IMR-90 (cell line): ENCODE measurements at regions not wholly inside any gene's neighbourhood (a gene's known extent, or its start where the extent isn't known, plus 50 kb on each side); places are given as distances from the start of the nearest gene placed in this dataset.

Source experiments
- ATAC-seq: fragments of 200-7000 bp; cut with Tn5 transposase; 2 replicates; pipeline ENCODE4 v1.9.1; 2020; ENCODE audit warnings: low read depth, mild to moderate bottlenecking, moderate library complexity
- BruUV-seq: library from RNA; stranded (reverse); fragments of 400-500 nt; replicated peaks from 2 replicates; lab custom pipeline; 2021; lab: Mats Ljungman, UMichigan
- CTCF ChIA-PET: fragments of 300-600 bp; formaldehyde crosslinking; extraction: SDS; loops from one replicate; lab custom pipeline; 2021; ENCODE audit warnings: antibody characterized with exemption; lab: Yijun Ruan, JAX
- POLR2A ChIA-PET: fragments of 300-600 bp; sonication (Branson Sonifier 250); formaldehyde crosslinking; loops from one replicate; lab custom pipeline; 2022; ENCODE audit warnings: antibody characterized with exemption; ENCODE audit not compliant: unreplicated experiment; lab: Charles Lee
- DNase-seq: peaks from one replicate; pipeline ENCODE4 v3.0.0; 2013
- H2AFZ ChIP-seq: replicated peaks from 2 replicates; pipeline ENCODE3; 2013; ENCODE audit warnings: low read length, mild to moderate bottlenecking; ENCODE audit not compliant: poor library complexity
- H2AK5ac ChIP-seq: 2 replicates; pipeline ENCODE4 v1.6.1; 2013; ENCODE audit warnings: low read depth, low read length, inconsistent platforms
- H2AK9ac ChIP-seq: replicated peaks from 2 replicates; pipeline ENCODE3; 2013; ENCODE audit warnings: mild to moderate bottlenecking, low read depth, low read length, moderate library complexity; ENCODE audit not compliant: poor library complexity
- H2BK120ac ChIP-seq: 2 replicates; pipeline ENCODE4 v1.6.1; 2013; ENCODE audit warnings: low read depth, low read length, inconsistent platforms
- H2BK15ac ChIP-seq: 3 replicates; pipeline ENCODE4 v1.6.1; 2013; ENCODE audit warnings: low read depth, low read length, inconsistent platforms
- H2BK20ac ChIP-seq: 2 replicates; pipeline ENCODE4 v1.6.1; 2013; ENCODE audit warnings: low read depth, mild to moderate bottlenecking, inconsistent platforms, low read length, moderate library complexity
- H2BK5ac ChIP-seq: 2 replicates; pipeline ENCODE4 v1.6.1; 2013; ENCODE audit warnings: mild to moderate bottlenecking, low read depth, low read length, inconsistent platforms; ENCODE audit not compliant: poor library complexity, severe bottlenecking
- H3K14ac ChIP-seq: replicated peaks from 2 replicates; pipeline ENCODE4 v1.6.1; 2013; ENCODE audit warnings: low read depth, low read length, inconsistent platforms
- H3K18ac ChIP-seq: 2 replicates; pipeline ENCODE4 v1.6.1; 2013; ENCODE audit warnings: low read depth, low read length, control low read depth
- H3K23ac ChIP-seq: 2 replicates; pipeline ENCODE4 v1.6.1; 2013; ENCODE audit warnings: low read depth, low read length, inconsistent platforms
- H3K27ac ChIP-seq: 2 replicates; pipeline ENCODE4 v1.5.1; 2013; ENCODE audit warnings: mild to moderate bottlenecking, control low read depth, low read length; ENCODE audit not compliant: insufficient read depth
- H3K27me3 ChIP-seq: 2 replicates; pipeline ENCODE4 v1.6.1; 2013; ENCODE audit warnings: low read length; ENCODE audit not compliant: control insufficient read depth, insufficient read depth
- H3K36me3 ChIP-seq: 2 replicates; pipeline ENCODE4 v1.6.1; 2013; ENCODE audit warnings: low read length, mixed read lengths; ENCODE audit not compliant: control insufficient read depth, insufficient read depth
- H3K4ac ChIP-seq: 2 replicates; pipeline ENCODE4 v1.6.1; 2013; ENCODE audit warnings: low read depth, low read length, inconsistent platforms
- H3K4me1 ChIP-seq: 2 replicates; pipeline ENCODE4 v1.6.1; 2013; ENCODE audit warnings: low read length, mixed read lengths; ENCODE audit not compliant: control insufficient read depth, insufficient read depth
- H3K4me2 ChIP-seq: 2 replicates; pipeline ENCODE4 v1.6.1; 2013; ENCODE audit warnings: low read depth, mild to moderate bottlenecking, control low read depth, low read length, moderate library complexity
- H3K4me3 ChIP-seq: 2 replicates; pipeline ENCODE4 v1.5.1; 2013; ENCODE audit warnings: low read depth, mild to moderate bottlenecking, control low read depth, low read length, moderate library complexity; ENCODE audit not compliant: insufficient read depth
- H3K56ac ChIP-seq: 2 replicates; pipeline ENCODE4 v1.6.1; 2013; ENCODE audit warnings: low read length, inconsistent platforms; ENCODE audit not compliant: insufficient read depth; ENCODE audit errors: extremely low read depth
- H3K79me1 ChIP-seq, 2 experiments: 2 replicates each; pipeline ENCODE4 v1.6.1; 2013; ENCODE audit warnings: low read length in 2 of 2, inconsistent platforms in 1 of 2, low read depth in 1 of 2
- H3K9ac ChIP-seq: 2 replicates; pipeline ENCODE4 v1.6.1; 2013; ENCODE audit warnings: low read depth, low read length, control low read depth
- H3K9me1 ChIP-seq: 2 replicates; pipeline ENCODE4 v1.6.1; 2013; ENCODE audit warnings: low read length, inconsistent platforms; ENCODE audit not compliant: insufficient read depth
- H3K9me3 ChIP-seq: 2 replicates; pipeline ENCODE4 v1.6.1; 2013; ENCODE audit warnings: low read length; ENCODE audit not compliant: control insufficient read depth, insufficient read depth
- H4K20me1 ChIP-seq: 2 replicates; pipeline ENCODE4 v1.6.1; 2013; ENCODE audit warnings: low read length, inconsistent platforms; ENCODE audit not compliant: insufficient read depth
- H4K5ac ChIP-seq: 2 replicates; pipeline ENCODE4 v1.6.1; 2013; ENCODE audit warnings: mild to moderate bottlenecking, low read depth, low read length, control low read depth
- H4K8ac ChIP-seq, 2 experiments: 2 replicates each; pipeline ENCODE4 v1.6.1; 2013; ENCODE audit warnings: low read depth in 2 of 2, low read length in 2 of 2, control low read depth in 1 of 2, inconsistent platforms in 1 of 2
- H4K91ac ChIP-seq: 2 replicates; pipeline ENCODE4 v1.6.1; 2013; ENCODE audit warnings: low read depth, low read length, inconsistent platforms; ENCODE audit not compliant: insufficient read depth
- BHLHE40 ChIP-seq: fragments of 150-350 bp; IDR thresholded peaks from 2 replicates; pipeline ENCODE4 v1.6.1; 2016; ENCODE audit warnings: mild to moderate bottlenecking, low read depth, low read length
- CEBPB ChIP-seq: IDR thresholded peaks from 2 replicates; pipeline ENCODE4 v1.6.1; 2012; ENCODE audit warnings: low read depth, low read length, improper control_type of control experiment
- MAFK ChIP-seq: IDR thresholded peaks from 2 replicates; pipeline ENCODE4 v1.6.1; 2012; ENCODE audit warnings: low read depth, low read length, improper control_type of control experiment
- MAZ ChIP-seq: IDR thresholded peaks from 2 replicates; pipeline ENCODE4 v1.6.1; 2012; ENCODE audit warnings: low read depth, mild to moderate bottlenecking, low read length, improper control_type of control experiment, moderate library complexity, borderline replicate concordance
- MXI1 ChIP-seq: IDR thresholded peaks from 2 replicates; pipeline ENCODE4 v1.6.1; 2012; ENCODE audit warnings: low read depth, mild to moderate bottlenecking, low read length, moderate library complexity, borderline replicate concordance
- NFE2L2 ChIP-seq: fragments of 150-350 bp; IDR thresholded peaks from 2 replicates; pipeline ENCODE4 v1.6.1; 2016; ENCODE audit warnings: low read depth, mild to moderate bottlenecking, low read length
- POLR2A ChIP-seq: IDR thresholded peaks from 2 replicates; pipeline ENCODE4 v1.6.1; 2012; ENCODE audit warnings: mild to moderate bottlenecking, low read depth, low read length
- RFX5 ChIP-seq: IDR thresholded peaks from 2 replicates; pipeline ENCODE4 v1.8.0; 2012; ENCODE audit warnings: low read depth, mild to moderate bottlenecking, low read length, moderate library complexity
- SMC3 ChIP-seq: fragments of 150-350 bp; IDR thresholded peaks from 2 replicates; pipeline ENCODE4 v1.6.1; 2016; ENCODE audit warnings: low read depth, mild to moderate bottlenecking, antibody characterized with exemption, low read length, moderate library complexity
- WGBS, 2 experiments: methylation state at CpG; one replicate each; pipeline versions ENCODE4 v1.1.5 to v1.1.7; 2013; ENCODE audit warnings: missing lambda C conversion rate in 2 of 2; ENCODE audit not compliant: insufficient read length in 1 of 2; ENCODE audit errors: extremely low coverage in 2 of 2; 5-methylcytosine and 5-hydroxymethylcytosine counted together
- dilution Hi-C: fragments of 300-500 bp; cut with HindIII; formaldehyde crosslinking; loops from one replicate; pipeline ENCODE4 v1.14.3; 2018; ENCODE audit warnings: low sequenced_read_pairs; ENCODE audit not compliant: unreplicated experiment
- in situ Hi-C: fragments of 300-500 bp; cut with MboI; formaldehyde crosslinking; loops from 3 replicates; pipeline ENCODE4 v1.14.3; 2019; ENCODE audit warnings: low sequenced_read_pairs, inconsistent platforms, mixed read lengths
- intact Hi-C: fragments of 100-400 bp; cut with micrococcal nuclease; formaldehyde crosslinking; loops from 2 replicates; pipeline ENCODE4 v1.10.0; 2022

DNA sequence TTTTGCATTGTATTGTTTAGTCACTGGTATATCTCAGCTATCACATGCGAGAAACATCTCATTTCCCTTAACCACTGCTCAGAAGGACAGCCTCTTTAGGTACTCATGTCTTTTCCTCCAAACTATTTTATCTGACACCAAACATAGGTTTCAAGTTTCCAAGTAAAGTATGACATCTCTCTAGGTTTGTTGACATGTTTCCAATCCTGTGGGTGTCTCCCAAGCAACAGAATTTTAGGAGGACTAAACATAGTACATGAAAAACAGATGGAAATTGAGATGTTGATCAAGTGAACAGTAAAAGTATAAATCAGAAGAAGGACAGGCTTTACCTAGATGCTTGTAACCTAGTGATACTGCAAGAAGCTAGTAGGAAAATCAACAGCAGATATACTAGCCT, 371.4 kb downstream of the DTHD1 start:
- Histone ChIP-seq H3K23ac (no peak overlapping the region), H4K20me1 (no peaks in the 10 kb centered on the region), H3K14ac (no peak overlapping the region), H3K4ac (no peak overlapping the region), H3K18ac (no peak overlapping the region), H3K9me3 (peaks cover 15% of the 10 kb centered on the region), H3K27ac (no peak overlapping the region), H3K4me2 (no peak overlapping the region), H3K36me3 (no peaks in the 10 kb centered on the region), H3K79me1 (no peaks in the 10 kb centered on the region), H3K9me1 (no peaks in the 10 kb centered on the region), H3K4me1 (no peaks in the 10 kb centered on the region), H2AFZ (no peak overlapping the region), H2AK5ac (no peak overlapping the region), H4K8ac (no peak overlapping the region), H2BK15ac (no peak overlapping the region), H2BK120ac (no peak overlapping the region), H3K27me3 (no peaks in the 10 kb centered on the region), H3K4me3 (no peak overlapping the region), H4K91ac (no peak overlapping the region), H3K9ac (no peak overlapping the region), H2BK20ac (no peak overlapping the region), H2BK5ac (no peak overlapping the region), H3K56ac (no peak overlapping the region), H2AK9ac (no peak overlapping the region), H4K5ac (no peak overlapping the region)
- dilution Hi-C loops (no loop called here), in situ Hi-C loops (no loop called here), intact Hi-C loops (no loop called here)
- DNase-seq (no peak), ATAC-seq (no peak)
- no TSS peak for BruUV-seq
- POLR2A ChIA-PET = no interaction called here
- CTCF ChIA-PET = no interaction called here
- TF ChIP-seq MAZ (no peak), MAFK (no peak), MXI1 (no peak), CEBPB (no peak), NFE2L2 (no peak), RFX5 (no peak), POLR2A (no peak), SMC3 (no peak), BHLHE40 (no peak)
- no CpG with 5 or more reads among the region's 1 CpG for WGBS, 2 experiments
